ENCODE measurements at regions not wholly inside any gene's neighbourhood (a gene's known extent, or its start where the extent isn't known, plus 50 kb on each side); places are given as distances from the start of the nearest gene placed in this dataset.
A peak's percentile ranks its signal among the peaks of the same experiment; 100 is the strongest.

DNA sequence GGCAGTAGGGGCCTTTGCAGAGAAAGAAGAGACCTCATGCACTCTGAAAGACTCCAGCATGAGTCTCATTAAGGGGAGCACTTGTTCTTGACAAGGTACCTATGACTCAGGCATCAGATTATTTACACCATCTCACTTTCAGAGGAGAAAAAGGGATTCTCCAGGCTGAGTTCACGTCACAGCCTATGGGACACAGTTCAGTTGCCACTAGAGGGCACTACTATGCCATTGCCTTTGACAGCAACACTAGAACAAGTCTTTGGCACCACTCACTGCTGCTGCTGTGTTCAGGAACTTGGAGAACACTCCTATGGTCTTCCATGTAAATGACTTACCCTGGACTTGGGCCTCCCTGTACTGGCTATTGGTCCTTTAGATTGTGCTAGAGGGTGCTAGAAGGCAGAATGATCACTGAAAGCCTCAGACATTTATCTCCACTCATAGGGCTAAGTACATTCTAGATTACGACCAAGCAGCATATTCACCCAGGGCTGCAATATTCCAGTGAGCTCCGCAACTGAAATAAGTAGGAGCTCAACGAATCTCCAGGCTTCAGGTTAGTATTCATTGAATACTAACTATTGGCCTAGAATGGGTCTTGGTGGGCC lies 225.1 kb upstream of the CA10 start:
- dilution Hi-C loops (cut with MboI; ENCODE audit: extremely low pct_ligation_motif_present, low sequenced_read_pairs) (no loop called here), intact Hi-C loops (cut with micrococcal nuclease) (no loop called here)
- H3K36me3 ChIP-seq (ENCODE audit: control insufficient read depth in 2 of 2, extremely low read depth in 1 of 2, insufficient read depth in 2 of 2, low read length in 2 of 2) = no peaks in the 10 kb centered on the region
- DNase-seq (ENCODE audit: low read depth, low spot score) (peak; percentile 12), FAIRE-seq (no peak)
- no peaks in the 10 kb centered on the region for H3K9me1 ChIP-seq (replicated peaks; ENCODE audit: control insufficient read depth, extremely low read depth, insufficient read depth, low read length)
- H3K9me3 ChIP-seq (replicated peaks; ENCODE audit: control insufficient read depth, insufficient read depth, low read length) = peaks cover 2% of the 10 kb centered on the region
- no peak overlapping the region for H3K4me3 ChIP-seq (replicated peaks in 1 of 3; ENCODE audit: insufficient read depth in 1 of 3, low read depth in 1 of 3, low read length in 3 of 3)
- no TSS peak for BruUV-seq (replicated peaks)
- CTCF ChIA-PET = no interaction called here
- no peaks in the 10 kb centered on the region for H3K79me2 ChIP-seq (ENCODE audit: control insufficient read depth, insufficient read depth, low read length)
- H3K9ac ChIP-seq (replicated peaks; ENCODE audit: extremely low read depth, insufficient read depth, low read length) = no peak overlapping the region
- no peak overlapping the region for H3K4me2 ChIP-seq (ENCODE audit: insufficient read depth, low read length)
- H3K27me3 ChIP-seq (ENCODE audit: control insufficient read depth in 2 of 2, insufficient read depth in 2 of 2, low read length in 2 of 2) = no peaks in the 10 kb centered on the region
- POLR2A ChIA-PET = no interaction called here
- no peak overlapping the region for H3K27ac ChIP-seq (ENCODE audit: insufficient read depth, low read depth, low read length)
- no peak for TF ChIP-seq FOS (IDR thresholded peaks at IDR 0.05; ENCODE audit: borderline replicate concordance, insufficient read depth, low read length)
- TF ChIP-seq, protein P1, sequence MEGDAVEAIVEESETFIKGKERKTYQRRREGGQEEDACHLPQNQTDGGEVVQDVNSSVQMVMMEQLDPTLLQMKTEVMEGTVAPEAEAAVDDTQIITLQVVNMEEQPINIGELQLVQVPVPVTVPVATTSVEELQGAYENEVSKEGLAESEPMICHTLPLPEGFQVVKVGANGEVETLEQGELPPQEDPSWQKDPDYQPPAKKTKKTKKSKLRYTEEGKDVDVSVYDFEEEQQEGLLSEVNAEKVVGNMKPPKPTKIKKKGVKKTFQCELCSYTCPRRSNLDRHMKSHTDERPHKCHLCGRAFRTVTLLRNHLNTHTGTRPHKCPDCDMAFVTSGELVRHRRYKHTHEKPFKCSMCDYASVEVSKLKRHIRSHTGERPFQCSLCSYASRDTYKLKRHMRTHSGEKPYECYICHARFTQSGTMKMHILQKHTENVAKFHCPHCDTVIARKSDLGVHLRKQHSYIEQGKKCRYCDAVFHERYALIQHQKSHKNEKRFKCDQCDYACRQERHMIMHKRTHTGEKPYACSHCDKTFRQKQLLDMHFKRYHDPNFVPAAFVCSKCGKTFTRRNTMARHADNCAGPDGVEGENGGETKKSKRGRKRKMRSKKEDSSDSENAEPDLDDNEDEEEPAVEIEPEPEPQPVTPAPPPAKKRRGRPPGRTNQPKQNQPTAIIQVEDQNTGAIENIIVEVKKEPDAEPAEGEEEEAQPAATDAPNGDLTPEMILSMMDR (IDR thresholded peaks at IDR 0.05; ENCODE audit: extremely low read depth in 1 of 2, insufficient read depth in 1 of 2, low read depth in 1 of 2, low read length in 2 of 2) = peak; percentile 43 to 46
- H2AFZ ChIP-seq (ENCODE audit: low read depth, low read length) = no peak overlapping the region
- no peaks in the 10 kb centered on the region for H3K4me1 ChIP-seq (ENCODE audit: control insufficient read depth, extremely low read depth, insufficient read depth, low read length)
- H4K20me1 ChIP-seq (replicated peaks; ENCODE audit: control insufficient read depth, extremely low read depth, insufficient read depth, low read length) = no peaks in the 10 kb centered on the region

DNA sequence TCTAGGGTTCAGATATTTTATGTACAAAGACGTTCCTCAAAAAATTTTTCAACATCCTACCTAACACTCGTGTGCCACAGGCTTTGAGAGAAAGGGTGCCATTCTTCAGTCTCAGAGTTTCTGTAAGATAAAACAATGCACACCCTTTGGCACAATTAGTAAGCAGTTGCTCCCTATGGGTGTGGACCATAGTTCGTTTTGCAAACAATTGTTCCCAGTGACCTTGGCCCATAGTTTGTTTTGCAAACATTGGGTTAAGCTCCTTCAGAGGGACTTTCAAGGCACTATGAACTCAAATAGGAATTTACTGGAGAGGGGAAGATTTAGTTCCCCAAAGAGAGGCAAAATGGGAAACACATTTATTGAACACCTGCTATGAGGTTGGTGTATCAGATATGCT lies 220.3 kb upstream of the CA10 start:
- H3K27me3 ChIP-seq (ENCODE audit: control insufficient read depth in 2 of 2, insufficient read depth in 2 of 2, low read length in 2 of 2) = no peaks in the 10 kb centered on the region
- H3K4me3 ChIP-seq (replicated peaks in 1 of 3; ENCODE audit: insufficient read depth in 1 of 3, low read depth in 1 of 3, low read length in 3 of 3) = no peak overlapping the region
- no peak overlapping the region for H3K4me2 ChIP-seq (ENCODE audit: insufficient read depth, low read length)
- intact Hi-C loops (cut with micrococcal nuclease) (no loop called here), dilution Hi-C loops (cut with MboI; ENCODE audit: extremely low pct_ligation_motif_present, low sequenced_read_pairs) (no loop called here)
- no peak overlapping the region for H3K27ac ChIP-seq (ENCODE audit: insufficient read depth, low read depth, low read length)
- no peak overlapping the region for H2AFZ ChIP-seq (ENCODE audit: low read depth, low read length)
- H3K9me3 ChIP-seq (replicated peaks; ENCODE audit: control insufficient read depth, insufficient read depth, low read length) = no peaks in the 10 kb centered on the region
- no peaks in the 10 kb centered on the region for H3K4me1 ChIP-seq (ENCODE audit: control insufficient read depth, extremely low read depth, insufficient read depth, low read length)
- DNase-seq (ENCODE audit: low read depth, low spot score) = no peak
- H3K9me1 ChIP-seq (replicated peaks; ENCODE audit: control insufficient read depth, extremely low read depth, insufficient read depth, low read length) = no peaks in the 10 kb centered on the region
- H3K79me2 ChIP-seq (ENCODE audit: control insufficient read depth, insufficient read depth, low read length) = no peaks in the 10 kb centered on the region
- TF ChIP-seq, protein P1 (IDR thresholded peaks at IDR 0.05; ENCODE audit: extremely low read depth in 1 of 2, insufficient read depth in 1 of 2, low read depth in 1 of 2, low read length in 2 of 2) = no peak
- no peak for TF ChIP-seq JUN (IDR thresholded peaks at IDR 0.05; ENCODE audit: borderline replicate concordance, insufficient read depth, insufficient read length, low read depth)
- TF ChIP-seq, protein P2, sequence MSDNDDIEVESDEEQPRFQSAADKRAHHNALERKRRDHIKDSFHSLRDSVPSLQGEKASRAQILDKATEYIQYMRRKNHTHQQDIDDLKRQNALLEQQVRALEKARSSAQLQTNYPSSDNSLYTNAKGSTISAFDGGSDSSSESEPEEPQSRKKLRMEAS (IDR thresholded peaks at IDR 0.05; ENCODE audit: insufficient read depth, insufficient read length) = no peak
- H4K20me1 ChIP-seq (replicated peaks; ENCODE audit: control insufficient read depth, extremely low read depth, insufficient read depth, low read length) = no peaks in the 10 kb centered on the region
- ChIA-PET POLR2A (no interaction called here), CTCF (no interaction called here)
- no peak for FAIRE-seq
- BruUV-seq (replicated peaks) = no TSS peak
- H3K36me3 ChIP-seq (ENCODE audit: control insufficient read depth in 2 of 2, extremely low read depth in 1 of 2, insufficient read depth in 2 of 2, low read length in 2 of 2) = no peaks in the 10 kb centered on the region
- no peak overlapping the region for H3K9ac ChIP-seq (replicated peaks; ENCODE audit: extremely low read depth, insufficient read depth, low read length)
